DND-41 (cell line): ENCODE measurements at regions not wholly inside any gene's neighbourhood (a gene's known extent, or its start where the extent isn't known, plus 50 kb on each side); places are given as distances from the start of the nearest gene placed in this dataset.

ENCODE experiments used
- ATAC-seq: fragments of 200-7000 bp; cut with Tn5 transposase; 3 replicates; pipeline ENCODE4 v1.9.1; 2021; ENCODE audit warnings: low read depth; ENCODE audit not compliant: insufficient read depth
- DNase-seq: peaks from one replicate; pipeline ENCODE4 v3.0.0-alpha.2; 2020
- H2AFZ ChIP-seq: 2 replicates; pipeline ENCODE4 v1.6.0; 2012; ENCODE audit warnings: low read depth, low read length
- H3K27ac ChIP-seq: 2 replicates; pipeline ENCODE4 v1.5.1; 2012; ENCODE audit warnings: low read length, inconsistent platforms
- H3K27me3 ChIP-seq: fragments of 200-600 bp; sonication (generic); 2 replicates; pipeline ENCODE4 v1.6.0; 2012; ENCODE audit warnings: low read length, mild to moderate bottlenecking, inconsistent platforms; ENCODE audit not compliant: insufficient read depth, poor library complexity
- H3K36me3 ChIP-seq: 2 replicates; pipeline ENCODE4 v1.5.1; 2012; ENCODE audit warnings: low read length, inconsistent platforms; ENCODE audit not compliant: insufficient read depth
- H3K4me1 ChIP-seq: 2 replicates; pipeline ENCODE4 v1.5.1; 2012; ENCODE audit warnings: mild to moderate bottlenecking, low read length; ENCODE audit not compliant: insufficient read depth
- H3K4me2 ChIP-seq: 2 replicates; pipeline ENCODE4 v1.6.0; 2012; ENCODE audit warnings: mild to moderate bottlenecking, moderate library complexity, low read length, inconsistent platforms; ENCODE audit not compliant: insufficient read depth
- H3K4me3 ChIP-seq, 2 experiments: fragments of 200-600 bp in 1 of 2; shearing (Covaris generic) in 1 of 2; 2 replicates each; pipeline ENCODE4 v1.5.1; 2012 to 2016; ENCODE audit warnings: inconsistent platforms in 2 of 2, low read length in 2 of 2, mild to moderate bottlenecking in 2 of 2, low read depth in 1 of 2, moderate library complexity in 1 of 2
- H3K79me2 ChIP-seq: 2 replicates; pipeline ENCODE4 v1.6.0; 2012; ENCODE audit warnings: low read length, inconsistent platforms; ENCODE audit not compliant: insufficient read depth
- H3K9ac ChIP-seq: 2 replicates; pipeline ENCODE4 v1.6.0; 2012; ENCODE audit warnings: low read depth, mild to moderate bottlenecking, inconsistent platforms, low read length, moderate library complexity
- H3K9me3 ChIP-seq: 2 replicates; pipeline ENCODE4 v1.5.1; 2012; ENCODE audit warnings: low read length, moderate library complexity, mild to moderate bottlenecking, inconsistent platforms; ENCODE audit not compliant: insufficient read depth, severe bottlenecking
- H4K20me1 ChIP-seq: 2 replicates; pipeline ENCODE4 v1.6.0; 2012; ENCODE audit warnings: low read length; ENCODE audit not compliant: insufficient read depth
- EZH2 ChIP-seq: IDR thresholded peaks from 3 replicates; pipeline ENCODE4 v1.6.1; 2012; ENCODE audit warnings: borderline replicate concordance, low read depth, mild to moderate bottlenecking, moderate library complexity, low read length, inconsistent platforms; ENCODE audit not compliant: severe bottlenecking
- TF ChIP-seq, protein P1 (sequence below): IDR thresholded peaks from 2 replicates; pipeline ENCODE4 v1.5.1; 2012; ENCODE audit warnings: borderline replicate concordance, low read length, moderate library complexity, mild to moderate bottlenecking; ENCODE audit not compliant: poor library complexity, severe bottlenecking; ENCODE audit errors: extremely low read depth

DNA sequence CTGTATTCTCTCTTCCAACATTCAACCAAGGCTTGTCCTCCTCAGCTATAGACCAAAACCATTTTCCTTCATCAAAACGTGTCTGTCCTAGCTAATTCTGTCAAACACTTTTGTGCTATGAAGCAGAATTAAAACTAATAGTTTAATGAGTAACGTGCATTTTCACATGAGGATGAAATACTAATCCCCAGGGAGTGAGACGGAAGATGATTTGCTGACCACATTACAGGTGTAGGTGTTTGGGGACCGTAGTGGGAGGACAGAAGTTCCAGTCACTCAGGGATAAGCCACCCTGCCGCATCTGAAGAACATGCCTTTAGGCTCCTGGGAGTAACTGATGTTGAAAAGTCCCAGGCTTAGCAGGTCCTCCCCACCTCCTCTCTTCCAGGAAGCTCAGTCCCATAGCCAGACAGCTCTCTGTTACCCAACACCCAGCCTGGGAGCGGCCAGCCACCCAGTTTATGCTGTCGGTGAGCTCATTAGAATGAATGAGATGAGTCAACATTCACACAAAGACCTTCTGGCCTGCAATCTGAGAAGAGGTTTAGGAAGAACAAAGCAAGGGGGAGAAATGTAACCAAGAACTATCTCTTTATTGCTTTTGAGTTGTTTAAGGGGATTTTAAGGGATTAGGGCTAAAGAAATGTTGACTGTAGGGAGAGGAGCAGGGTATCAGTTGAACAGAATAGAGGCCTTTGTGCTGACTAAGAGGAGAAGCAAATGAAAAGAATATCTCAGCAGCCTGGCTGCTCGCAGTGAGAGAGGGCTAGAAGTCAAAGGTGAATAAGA lies 122.5 kb downstream of the FOXI3 start:
- H3K27ac ChIP-seq = no peak overlapping the region

DNA sequence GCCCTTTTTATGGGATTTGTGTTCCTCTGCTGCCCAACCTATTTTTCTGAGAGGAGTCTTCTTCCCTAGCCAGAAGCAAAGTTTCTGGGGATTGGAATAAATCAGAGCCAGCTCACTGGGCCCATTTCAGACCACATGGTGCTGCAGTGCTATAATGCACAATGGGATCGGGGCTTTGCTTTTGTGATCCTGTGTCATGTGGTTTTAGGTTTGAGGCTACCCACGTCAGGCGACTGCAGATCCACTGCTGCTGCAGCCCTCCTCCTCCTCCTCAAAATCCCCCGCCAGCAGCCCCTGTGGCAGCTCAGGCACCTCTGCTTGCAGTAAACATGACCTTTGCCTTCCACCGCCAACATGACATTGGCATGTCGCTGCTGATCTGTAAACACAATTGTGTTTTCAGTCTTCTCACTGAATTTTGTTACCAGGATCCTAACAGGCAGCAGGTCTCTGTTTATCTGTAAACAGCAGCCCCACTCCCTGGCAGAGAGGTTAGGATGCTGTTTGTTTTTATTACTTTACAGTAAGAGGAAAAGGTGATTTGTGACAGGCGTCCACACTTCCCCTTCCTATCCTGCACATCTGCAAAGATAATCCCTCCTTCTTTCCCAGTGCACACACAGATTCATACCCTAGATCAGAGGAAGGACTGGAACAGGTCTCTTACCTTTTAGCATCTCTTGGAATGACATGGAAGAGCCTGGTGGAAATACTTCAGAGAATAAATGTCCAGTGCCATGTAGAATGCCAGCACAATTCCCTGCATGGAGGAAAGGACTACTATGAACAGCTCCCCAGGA lies 130.8 kb downstream of the FOXI3 start:
- no peak for DNase-seq
- Histone ChIP-seq H3K4me1 (no peaks in the 10 kb centered on the region), H3K4me2 (no peak overlapping the region), H3K9me3 (no peaks in the 10 kb centered on the region), H4K20me1 (no peaks in the 10 kb centered on the region), H3K27me3 (no peaks in the 10 kb centered on the region), H3K27ac (no peak overlapping the region), H3K36me3 (no peaks in the 10 kb centered on the region), H2AFZ (no peak overlapping the region), H3K9ac (no peak overlapping the region), H3K79me2 (no peaks in the 10 kb centered on the region), H3K4me3 (no peak overlapping the region)
- ATAC-seq = no peak
- no peak for TF ChIP-seq EZH2
- TF ChIP-seq, protein P1, sequence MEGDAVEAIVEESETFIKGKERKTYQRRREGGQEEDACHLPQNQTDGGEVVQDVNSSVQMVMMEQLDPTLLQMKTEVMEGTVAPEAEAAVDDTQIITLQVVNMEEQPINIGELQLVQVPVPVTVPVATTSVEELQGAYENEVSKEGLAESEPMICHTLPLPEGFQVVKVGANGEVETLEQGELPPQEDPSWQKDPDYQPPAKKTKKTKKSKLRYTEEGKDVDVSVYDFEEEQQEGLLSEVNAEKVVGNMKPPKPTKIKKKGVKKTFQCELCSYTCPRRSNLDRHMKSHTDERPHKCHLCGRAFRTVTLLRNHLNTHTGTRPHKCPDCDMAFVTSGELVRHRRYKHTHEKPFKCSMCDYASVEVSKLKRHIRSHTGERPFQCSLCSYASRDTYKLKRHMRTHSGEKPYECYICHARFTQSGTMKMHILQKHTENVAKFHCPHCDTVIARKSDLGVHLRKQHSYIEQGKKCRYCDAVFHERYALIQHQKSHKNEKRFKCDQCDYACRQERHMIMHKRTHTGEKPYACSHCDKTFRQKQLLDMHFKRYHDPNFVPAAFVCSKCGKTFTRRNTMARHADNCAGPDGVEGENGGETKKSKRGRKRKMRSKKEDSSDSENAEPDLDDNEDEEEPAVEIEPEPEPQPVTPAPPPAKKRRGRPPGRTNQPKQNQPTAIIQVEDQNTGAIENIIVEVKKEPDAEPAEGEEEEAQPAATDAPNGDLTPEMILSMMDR = no peak

More for the DNA sequence above, 122.5 kb downstream of the FOXI3 start:
- TF ChIP-seq, protein P1 = no peak
- TF ChIP-seq EZH2 = no peak
- Histone ChIP-seq H3K9ac (no peak overlapping the region), H3K79me2 (no peaks in the 10 kb centered on the region), H3K4me1 (no peaks in the 10 kb centered on the region), H3K9me3 (no peaks in the 10 kb centered on the region), H3K27me3 (no peaks in the 10 kb centered on the region), H3K36me3 (no peaks in the 10 kb centered on the region), H4K20me1 (no peaks in the 10 kb centered on the region), H2AFZ (no peak overlapping the region), H3K4me3 (no peak overlapping the region), H3K4me2 (no peak overlapping the region)
- ATAC-seq = no peak
- no peak for DNase-seq

DNA sequence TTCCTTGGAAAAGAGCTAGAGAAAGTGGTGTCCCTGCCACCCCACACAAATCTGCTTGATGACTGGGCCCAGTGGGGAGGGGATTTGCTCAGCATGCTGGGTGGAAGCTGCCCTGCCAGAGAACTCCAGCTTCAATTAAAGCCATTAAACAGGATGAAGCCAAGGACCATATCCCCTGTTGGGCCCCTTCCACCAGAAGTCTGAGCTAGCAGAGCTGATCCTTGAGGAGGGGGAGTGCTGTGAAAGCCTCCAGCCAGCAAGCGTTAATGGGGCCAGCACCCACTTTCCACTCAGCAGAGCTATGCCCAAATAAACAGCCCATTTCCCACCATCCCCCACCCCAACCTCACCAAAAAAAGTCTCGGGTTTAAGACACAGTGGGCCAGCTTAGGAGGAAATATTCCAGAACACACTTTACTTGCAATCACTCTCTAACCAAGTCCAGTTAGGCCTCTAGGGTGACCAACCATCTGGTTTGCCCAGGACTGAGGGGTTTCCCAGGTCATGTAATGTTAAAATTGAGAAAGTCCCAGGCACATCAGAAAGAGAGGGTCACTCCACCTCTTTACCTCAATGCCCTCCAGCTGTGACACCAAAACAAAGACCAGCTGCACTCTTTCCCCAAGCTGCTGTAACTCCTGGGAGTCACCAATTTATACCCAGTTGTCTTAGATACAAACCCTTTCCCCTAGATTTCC lies 132.3 kb downstream of the FOXI3 start:
- H3K4me2 ChIP-seq = no peak overlapping the region
- H3K79me2 ChIP-seq = no peaks in the 10 kb centered on the region
- H4K20me1 ChIP-seq = no peaks in the 10 kb centered on the region
- no peak for DNase-seq
- H3K36me3 ChIP-seq = no peaks in the 10 kb centered on the region
- no peaks in the 10 kb centered on the region for H3K27me3 ChIP-seq
- no peak overlapping the region for H3K27ac ChIP-seq
- TF ChIP-seq EZH2 = no peak
- TF ChIP-seq, protein P1 = no peak
- H2AFZ ChIP-seq = no peak overlapping the region
- H3K9me3 ChIP-seq = no peaks in the 10 kb centered on the region
- no peaks in the 10 kb centered on the region for H3K4me1 ChIP-seq
- no peak for ATAC-seq
- H3K9ac ChIP-seq = no peak overlapping the region
- H3K4me3 ChIP-seq = no peak overlapping the region
